ENCODE measurements at regions not wholly inside any gene's neighbourhood (a gene's known extent, or its start where the extent isn't known, plus 50 kb on each side); places are given as distances from the start of the nearest gene placed in this dataset.

DNA sequence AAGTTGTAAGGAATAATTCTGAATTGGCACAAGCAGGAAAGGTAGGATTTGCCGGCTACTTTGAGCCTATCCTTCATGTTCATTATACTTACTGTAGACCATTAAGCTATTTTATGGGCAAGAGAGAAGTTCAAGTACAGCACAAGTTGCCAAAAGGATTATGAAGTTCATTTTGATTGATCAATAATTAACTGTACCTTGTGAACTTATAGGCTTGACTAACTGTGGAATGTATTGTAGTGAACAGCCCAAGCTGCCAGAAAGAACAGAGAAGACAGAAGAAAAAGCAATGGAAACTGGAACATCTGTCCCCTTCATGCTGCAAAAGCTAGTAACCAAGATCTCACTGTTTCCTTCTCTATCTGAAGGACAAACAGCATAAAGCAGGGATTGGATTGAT lies 810.1 kb upstream of the ZEB2 start:
- in situ Hi-C loops (cut with HindIII; ENCODE audit: low pct_unique_long_range_greater_than_20kb, low sequenced_read_pairs) = no loop called here
- H3K27ac ChIP-seq (ENCODE audit: low read length) = no peak overlapping the region
- no peak for TF ChIP-seq TCF7L2 (IDR thresholded peaks at IDR 0.05; ENCODE audit: low read depth, low read length)
- no peak for TF ChIP-seq POLR2AphosphoS5 (IDR thresholded peaks at IDR 0.05; ENCODE audit: low read depth, low read length)
- TF ChIP-seq, protein P1, sequence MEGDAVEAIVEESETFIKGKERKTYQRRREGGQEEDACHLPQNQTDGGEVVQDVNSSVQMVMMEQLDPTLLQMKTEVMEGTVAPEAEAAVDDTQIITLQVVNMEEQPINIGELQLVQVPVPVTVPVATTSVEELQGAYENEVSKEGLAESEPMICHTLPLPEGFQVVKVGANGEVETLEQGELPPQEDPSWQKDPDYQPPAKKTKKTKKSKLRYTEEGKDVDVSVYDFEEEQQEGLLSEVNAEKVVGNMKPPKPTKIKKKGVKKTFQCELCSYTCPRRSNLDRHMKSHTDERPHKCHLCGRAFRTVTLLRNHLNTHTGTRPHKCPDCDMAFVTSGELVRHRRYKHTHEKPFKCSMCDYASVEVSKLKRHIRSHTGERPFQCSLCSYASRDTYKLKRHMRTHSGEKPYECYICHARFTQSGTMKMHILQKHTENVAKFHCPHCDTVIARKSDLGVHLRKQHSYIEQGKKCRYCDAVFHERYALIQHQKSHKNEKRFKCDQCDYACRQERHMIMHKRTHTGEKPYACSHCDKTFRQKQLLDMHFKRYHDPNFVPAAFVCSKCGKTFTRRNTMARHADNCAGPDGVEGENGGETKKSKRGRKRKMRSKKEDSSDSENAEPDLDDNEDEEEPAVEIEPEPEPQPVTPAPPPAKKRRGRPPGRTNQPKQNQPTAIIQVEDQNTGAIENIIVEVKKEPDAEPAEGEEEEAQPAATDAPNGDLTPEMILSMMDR (IDR thresholded peaks at IDR 0.05) = no peak
- TF ChIP-seq REST (IDR thresholded peaks at IDR 0.05; ENCODE audit: insufficient read depth in 1 of 2, low read depth in 2 of 2, low read length in 1 of 2) = no peak
- TF ChIP-seq SIN3A (IDR thresholded peaks at IDR 0.05; ENCODE audit: borderline replicate concordance, insufficient read depth, low read depth, low read length) = no peak
- no peaks in the 10 kb centered on the region for H3K27me3 ChIP-seq (ENCODE audit: control insufficient read depth, insufficient read depth, low read length)
- DNase-seq (ENCODE audit: low read depth, low spot score) (no peak), ATAC-seq (no peak)
- no TSS peak for BruUV-seq (replicated peaks)
- no peak overlapping the region for H3K4me3 ChIP-seq (ENCODE audit: low read depth in 2 of 2, low read length in 2 of 2)
- CTCF ChIA-PET = no interaction called here
- H3K36me3 ChIP-seq (ENCODE audit: control insufficient read depth, insufficient read depth, low read length) = no peaks in the 10 kb centered on the region
- POLR2A ChIA-PET = no interaction called here
- H3K9me3 ChIP-seq (ENCODE audit: control insufficient read depth, insufficient read depth, low read depth, low read length) = no peaks in the 10 kb centered on the region
- no peaks in the 10 kb centered on the region for H3K4me1 ChIP-seq (ENCODE audit: control insufficient read depth, insufficient read depth, low read length)
- intact Hi-C loops (cut with micrococcal nuclease; ENCODE audit: unreplicated experiment) = no loop called here

GRCh38 chr2:145325485-145325884 lies 805.6 kb upstream of the ZEB2 start:
- DNase-seq (ENCODE audit: low read depth, low spot score) = no peak
- Histone ChIP-seq H3K27me3 (ENCODE audit: control insufficient read depth, insufficient read depth, low read length) (no peaks in the 10 kb centered on the region), H3K36me3 (ENCODE audit: control insufficient read depth, insufficient read depth, low read length) (no peaks in the 10 kb centered on the region), H3K27ac (ENCODE audit: low read length) (no peak overlapping the region), H3K9me3 (ENCODE audit: control insufficient read depth, insufficient read depth, low read depth, low read length) (no peaks in the 10 kb centered on the region), H3K4me1 (ENCODE audit: control insufficient read depth, insufficient read depth, low read length) (no peaks in the 10 kb centered on the region), H3K4me3 (ENCODE audit: low read depth in 2 of 2, low read length in 2 of 2) (no peak overlapping the region)
- intact Hi-C loops (cut with micrococcal nuclease; ENCODE audit: unreplicated experiment) = no loop called here
- in situ Hi-C loops (cut with HindIII; ENCODE audit: low pct_unique_long_range_greater_than_20kb, low sequenced_read_pairs) = no loop called here
- ATAC-seq = no peak
- TF ChIP-seq POLR2AphosphoS5 (IDR thresholded peaks at IDR 0.05; ENCODE audit: low read depth, low read length) (no peak), REST (IDR thresholded peaks at IDR 0.05; ENCODE audit: insufficient read depth in 1 of 2, low read depth in 2 of 2, low read length in 1 of 2) (no peak), SIN3A (IDR thresholded peaks at IDR 0.05; ENCODE audit: borderline replicate concordance, insufficient read depth, low read depth, low read length) (no peak), TCF7L2 (IDR thresholded peaks at IDR 0.05; ENCODE audit: low read depth, low read length) (no peak)
- TF ChIP-seq, protein P1 (IDR thresholded peaks at IDR 0.05) = no peak
- ChIA-PET CTCF (no interaction called here), POLR2A (no interaction called here)
- no TSS peak for BruUV-seq (replicated peaks)
